ENCODE measurements at regions not wholly inside any gene's neighbourhood (a gene's known extent, or its start where the extent isn't known, plus 50 kb on each side); places are given as distances from the start of the nearest gene placed in this dataset.

DNA sequence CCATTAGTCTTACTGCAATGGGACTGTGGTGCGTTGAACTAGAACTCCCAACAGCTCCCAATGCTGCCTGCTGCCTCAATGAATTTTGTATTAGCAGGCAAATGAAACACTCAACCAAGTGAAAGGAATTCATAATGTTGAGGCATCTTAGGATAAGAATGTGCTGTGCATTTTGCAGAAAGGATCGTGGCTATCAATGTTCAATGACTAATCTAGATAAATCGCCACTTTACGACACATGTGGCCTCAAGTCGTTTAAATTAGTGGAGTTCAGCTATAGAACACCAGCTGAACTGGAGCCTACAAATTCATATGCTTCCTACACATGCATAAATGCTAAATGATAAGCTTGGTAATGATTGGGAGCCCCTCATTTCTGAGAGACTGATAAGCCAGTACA lies 318.4 kb downstream of the PSAT1 start:
- TF ChIP-seq POLR2AphosphoS5 (IDR thresholded peaks at IDR 0.05; ENCODE audit: insufficient read depth, low read depth, low read length) (no peak), EZH2 (IDR thresholded peaks at IDR 0.05; ENCODE audit: borderline replicate concordance, low read depth, low read length, severe bottlenecking) (no peak), POLR2A (IDR thresholded peaks at IDR 0.05; ENCODE audit: low read depth, low read length) (no peak), JUN (IDR thresholded peaks at IDR 0.05; ENCODE audit: borderline replicate concordance, insufficient read depth, insufficient read length, low read depth) (no peak), FOS (IDR thresholded peaks at IDR 0.05; ENCODE audit: borderline replicate concordance, insufficient read depth, low read length) (no peak), MYC (IDR thresholded peaks at IDR 0.05; ENCODE audit: low read depth, low read length) (no peak)
- TF ChIP-seq, protein P1, sequence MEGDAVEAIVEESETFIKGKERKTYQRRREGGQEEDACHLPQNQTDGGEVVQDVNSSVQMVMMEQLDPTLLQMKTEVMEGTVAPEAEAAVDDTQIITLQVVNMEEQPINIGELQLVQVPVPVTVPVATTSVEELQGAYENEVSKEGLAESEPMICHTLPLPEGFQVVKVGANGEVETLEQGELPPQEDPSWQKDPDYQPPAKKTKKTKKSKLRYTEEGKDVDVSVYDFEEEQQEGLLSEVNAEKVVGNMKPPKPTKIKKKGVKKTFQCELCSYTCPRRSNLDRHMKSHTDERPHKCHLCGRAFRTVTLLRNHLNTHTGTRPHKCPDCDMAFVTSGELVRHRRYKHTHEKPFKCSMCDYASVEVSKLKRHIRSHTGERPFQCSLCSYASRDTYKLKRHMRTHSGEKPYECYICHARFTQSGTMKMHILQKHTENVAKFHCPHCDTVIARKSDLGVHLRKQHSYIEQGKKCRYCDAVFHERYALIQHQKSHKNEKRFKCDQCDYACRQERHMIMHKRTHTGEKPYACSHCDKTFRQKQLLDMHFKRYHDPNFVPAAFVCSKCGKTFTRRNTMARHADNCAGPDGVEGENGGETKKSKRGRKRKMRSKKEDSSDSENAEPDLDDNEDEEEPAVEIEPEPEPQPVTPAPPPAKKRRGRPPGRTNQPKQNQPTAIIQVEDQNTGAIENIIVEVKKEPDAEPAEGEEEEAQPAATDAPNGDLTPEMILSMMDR (IDR thresholded peaks at IDR 0.05; ENCODE audit: extremely low read depth in 1 of 2, insufficient read depth in 1 of 2, low read depth in 1 of 2, low read length in 2 of 2), result no peak
- TF ChIP-seq, protein P2, sequence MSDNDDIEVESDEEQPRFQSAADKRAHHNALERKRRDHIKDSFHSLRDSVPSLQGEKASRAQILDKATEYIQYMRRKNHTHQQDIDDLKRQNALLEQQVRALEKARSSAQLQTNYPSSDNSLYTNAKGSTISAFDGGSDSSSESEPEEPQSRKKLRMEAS (IDR thresholded peaks at IDR 0.05; ENCODE audit: insufficient read depth, insufficient read length), result no peak
